HG02840 (cell line): ENCODE measurements at regions not wholly inside any gene's neighbourhood (a gene's known extent, or its start where the extent isn't known, plus 50 kb on each side); places are given as distances from the start of the nearest gene placed in this dataset.
"Not testable (repeated sequence)": the region's sequence is repeated elsewhere in the genome, so short reads cannot be mapped to it uniquely, and the experiment has no call there.

Experiments used
- ATAC-seq: cut with Tn5 transposase; IDR thresholded peaks from one replicate; pipeline ENCODE4 v1.9.1; 2021; ENCODE audit warnings: mild to moderate bottlenecking, moderate library complexity, moderate number of reproducible peaks; ENCODE audit not compliant: unreplicated experiment, low FRiP score

GRCh38 chr3:143175940-143176894, 56.6 kb downstream of the CHST2 start:
- ATAC-seq = not testable (repeated sequence)

- not testable (repeated sequence) for ATAC-seq
Observed at GRCh38 chr3:143177965-143178364, 58.4 kb downstream of the CHST2 start.

DNA sequence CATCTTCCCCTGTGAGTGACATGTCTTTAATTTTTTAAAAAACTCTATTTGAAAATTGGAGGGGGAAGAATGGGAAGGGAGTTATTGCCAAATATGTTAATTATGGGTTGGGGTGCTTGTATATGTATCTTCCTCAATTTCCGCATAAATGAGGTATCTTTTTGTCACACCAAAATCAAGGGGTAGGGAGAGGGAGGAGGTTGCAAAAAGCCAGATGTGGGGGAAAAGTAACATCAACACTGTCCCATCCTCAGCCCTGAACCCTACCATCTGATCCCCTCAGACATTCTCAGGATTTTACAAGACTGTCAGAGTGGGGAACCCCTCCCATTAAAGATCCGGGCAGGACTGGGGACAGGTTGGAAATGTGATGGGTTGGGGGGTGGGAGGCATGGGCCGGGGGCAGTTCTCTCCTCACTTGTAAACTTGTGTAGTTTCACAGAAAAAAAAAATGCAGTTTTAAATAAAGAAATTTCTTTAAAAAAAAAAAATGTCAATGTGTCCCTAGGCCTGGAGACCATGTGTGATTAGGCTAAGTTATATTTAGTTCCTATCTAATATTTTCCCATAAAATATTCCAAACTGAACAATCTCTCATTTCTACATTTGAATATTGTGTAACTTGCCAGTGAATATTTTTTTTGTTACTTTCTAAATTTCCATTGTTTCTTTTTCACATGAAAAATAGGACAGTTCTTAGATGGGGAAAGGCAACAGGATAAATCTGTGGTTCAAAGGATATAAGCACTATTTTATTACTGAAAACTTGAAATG, 59.4 kb downstream of the CHST2 start:
- not testable (repeated sequence) for ATAC-seq

DNA sequence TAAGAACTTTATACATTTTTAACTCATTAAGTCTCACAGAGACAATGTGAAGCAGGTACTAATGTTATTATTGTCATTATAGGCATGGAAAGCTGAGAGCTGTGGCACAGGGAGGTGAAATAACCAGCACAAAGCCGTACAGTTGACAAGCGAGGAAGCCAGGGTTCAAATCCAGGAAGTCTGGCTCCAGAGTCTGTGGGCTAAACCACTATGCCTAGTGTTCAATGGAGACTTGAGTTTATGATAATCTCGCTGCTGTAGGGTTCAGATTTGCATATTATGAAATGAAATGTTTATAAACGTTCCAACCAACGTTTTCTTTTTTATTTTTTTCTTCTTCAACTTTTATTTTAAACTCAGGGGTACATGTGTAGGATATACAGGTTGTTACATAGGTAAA, 60.0 kb downstream of the CHST2 start:
- ATAC-seq = no peak

GRCh38 chr3:143180860-143181259, 61.3 kb downstream of the CHST2 start:
- ATAC-seq = not testable (repeated sequence)

GRCh38 chr3:143181977-143182376, 62.4 kb downstream of the CHST2 start:
- not testable (repeated sequence) for ATAC-seq

DNA sequence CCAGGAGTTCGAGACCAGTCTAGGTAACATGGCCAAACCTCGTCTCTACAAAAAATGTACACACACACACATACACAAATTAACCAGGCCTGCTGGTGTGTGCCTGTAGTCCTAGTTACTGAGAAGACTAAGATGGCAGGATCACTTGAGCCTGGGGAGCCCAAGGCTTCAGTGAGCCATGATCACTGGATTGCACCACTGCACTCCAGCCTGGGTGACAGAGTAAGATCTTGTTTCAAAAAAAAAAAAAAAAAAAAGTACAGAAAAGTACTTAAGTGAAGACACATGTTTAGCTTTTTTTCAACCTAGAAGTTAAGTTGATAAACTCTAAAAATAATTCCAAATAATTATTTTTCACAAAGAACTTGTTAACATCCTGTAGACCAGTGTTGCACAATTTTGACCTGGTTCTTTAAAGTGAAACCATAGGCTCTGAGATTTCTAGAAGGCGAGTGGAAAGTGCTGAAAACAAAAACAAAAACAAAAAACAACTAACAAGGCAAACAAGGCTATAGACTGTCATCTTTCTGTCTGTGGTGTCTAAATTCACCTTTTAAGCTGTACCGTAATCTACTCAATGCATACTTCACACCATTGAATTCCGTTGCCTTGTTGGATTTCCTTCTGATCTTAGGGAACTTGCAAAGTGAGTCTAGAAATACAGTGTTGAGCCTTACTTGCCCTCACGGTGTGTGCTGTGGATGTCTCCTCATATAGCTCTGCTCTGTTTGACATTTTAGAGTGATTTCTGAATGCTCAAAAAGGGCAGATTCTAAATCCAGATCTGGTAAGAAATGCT, 63.5 kb downstream of the CHST2 start:
- ATAC-seq = no peak

DNA sequence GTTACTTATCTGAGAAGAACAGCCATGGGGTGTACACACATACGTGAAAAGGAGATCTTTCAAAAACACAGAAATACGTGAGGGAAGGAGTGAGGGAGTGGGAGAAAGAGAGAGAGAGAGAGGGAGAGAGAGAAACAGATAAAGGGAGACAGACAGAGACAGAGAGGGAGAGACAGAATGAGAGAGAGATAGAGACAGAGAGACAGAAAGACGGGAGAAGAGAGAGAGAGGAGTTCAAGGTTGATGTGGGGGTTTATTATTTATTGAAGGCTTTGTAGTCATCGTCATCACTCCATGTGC, 64.0 kb downstream of the CHST2 start:
- ATAC-seq = no peak

- ATAC-seq = no peak
Observed at GRCh38 chr3:143184099-143184498, 64.5 kb downstream of the CHST2 start.

DNA sequence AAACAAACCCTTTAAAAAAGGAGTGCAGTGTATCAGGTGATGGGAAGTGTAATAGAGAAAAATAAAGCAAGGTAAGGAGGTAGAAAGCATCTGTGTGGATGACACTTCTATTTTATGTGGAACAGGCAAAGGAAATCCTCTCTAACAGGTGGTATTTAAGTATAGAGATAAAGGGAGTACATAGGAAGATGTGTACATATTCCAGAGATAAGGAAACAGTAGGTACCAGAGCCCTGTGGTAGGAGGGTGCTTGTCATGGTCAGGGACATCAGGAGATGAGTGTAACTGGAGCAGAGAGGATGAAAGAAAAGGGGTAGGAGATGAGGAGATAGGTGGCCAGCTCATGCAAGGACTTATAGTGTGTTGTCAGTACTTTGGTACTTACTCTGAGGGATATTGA, 65.8 kb downstream of the CHST2 start:
- ATAC-seq = no peak

GRCh38 chr3:143187111-143187510, 67.5 kb downstream of the CHST2 start:
- ATAC-seq = no peak

DNA sequence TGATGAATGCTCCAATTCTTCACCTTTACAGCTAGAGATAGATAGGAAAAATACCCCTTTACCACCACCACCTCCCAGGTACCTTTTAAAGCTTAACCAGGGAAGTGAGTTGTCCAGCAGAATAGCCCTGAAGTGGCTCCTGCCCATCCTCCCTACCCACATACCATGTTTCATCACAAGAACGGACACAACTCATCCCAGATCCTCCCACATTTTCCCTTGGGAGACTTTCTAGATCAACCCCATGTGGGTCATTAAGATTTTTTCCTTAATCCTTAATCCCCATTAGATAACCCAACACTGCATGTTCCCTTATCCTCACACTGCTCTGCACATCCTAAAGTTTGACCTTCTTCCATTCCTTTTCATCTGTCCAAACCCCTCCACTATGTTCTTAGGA, 69.3 kb downstream of the CHST2 start:
- no peak for ATAC-seq

DNA sequence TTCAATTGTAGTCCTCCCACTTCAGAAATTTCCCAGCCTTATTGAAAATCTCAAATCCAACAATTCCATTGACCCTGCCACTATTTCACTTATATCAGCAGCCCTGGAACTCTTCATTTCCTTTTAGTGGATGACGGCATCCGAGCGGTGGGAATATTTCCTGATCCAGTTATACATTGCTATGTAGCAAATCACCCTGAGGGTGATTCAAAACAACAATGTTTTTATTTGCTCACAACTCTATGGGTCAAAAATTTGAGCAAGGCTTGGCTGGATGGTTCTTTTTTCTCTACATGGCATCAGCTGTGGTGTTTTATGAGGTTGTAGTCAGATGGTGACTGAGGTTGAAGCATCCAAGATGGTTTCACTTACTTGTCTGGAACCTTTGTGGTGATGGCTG, 70.5 kb downstream of the CHST2 start:
- ATAC-seq = no peak

GRCh38 chr3:143192193-143192592, 72.6 kb downstream of the CHST2 start:
- no peak for ATAC-seq

DNA sequence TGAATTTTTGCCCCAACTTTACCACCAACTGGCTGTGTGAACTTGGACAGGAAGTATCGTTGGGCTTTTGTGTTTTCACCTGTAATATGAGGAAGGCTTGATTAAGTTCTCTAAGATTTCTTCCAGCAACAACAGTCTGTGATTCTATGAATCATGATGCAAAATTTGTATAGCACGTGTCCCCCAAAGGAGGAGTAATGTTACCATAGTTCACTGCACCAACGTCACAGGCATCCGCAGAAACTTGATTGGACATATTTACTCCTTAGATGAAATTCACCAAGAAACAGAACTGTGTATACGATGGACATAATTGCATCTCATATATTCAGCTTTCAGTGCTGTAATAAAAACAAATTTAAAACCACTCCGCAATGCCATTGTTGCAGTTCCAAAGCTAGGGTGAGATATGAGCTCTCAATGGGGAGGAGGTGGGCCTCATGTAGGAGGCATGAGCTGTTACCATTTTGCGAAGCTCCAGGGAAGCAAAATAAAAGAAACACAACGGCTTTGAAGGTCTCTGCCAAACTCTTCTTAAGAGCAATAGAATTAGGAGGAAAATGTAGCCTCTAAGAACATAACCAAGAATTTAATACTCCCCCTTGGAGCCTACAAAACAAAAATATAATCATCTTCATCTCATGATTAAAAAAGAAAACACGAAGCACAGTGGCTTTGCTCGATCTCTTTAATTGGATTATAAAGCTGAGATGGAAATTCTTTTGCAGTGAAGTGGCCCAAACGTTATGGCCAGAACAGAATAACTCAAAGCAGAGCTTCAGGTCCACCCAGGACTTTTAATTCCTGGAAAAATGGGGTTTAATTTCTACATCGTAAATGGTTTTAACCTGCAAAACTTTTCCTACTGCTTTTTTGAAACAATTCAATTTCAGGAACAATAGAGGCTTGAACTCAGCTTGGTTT, 80.7 kb downstream of the CHST2 start:
- no peak for ATAC-seq

GRCh38 chr3:143201045-143201444, 81.5 kb downstream of the CHST2 start:
- no peak for ATAC-seq

- ATAC-seq = no peak
Observed at GRCh38 chr3:143201870-143202752, 82.5 kb downstream of the CHST2 start.

DNA sequence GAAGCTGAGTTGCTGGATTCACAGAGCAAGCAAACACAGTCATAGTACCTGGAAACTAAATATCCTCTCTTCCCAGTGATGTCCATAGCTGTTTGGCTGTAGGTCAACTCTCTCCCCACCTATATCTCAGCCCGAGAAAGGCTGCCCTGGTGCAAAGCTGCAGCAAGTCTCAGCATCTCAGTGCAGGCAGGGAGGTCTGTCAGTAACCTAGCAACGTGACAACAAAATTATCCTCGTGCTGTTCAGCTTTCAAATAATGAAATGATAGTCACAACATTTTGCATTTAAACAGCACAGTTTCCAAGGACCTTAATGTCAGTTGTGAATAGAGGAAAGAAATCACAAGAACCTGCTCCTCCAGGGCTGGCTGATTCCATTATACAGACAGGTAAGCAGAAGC, 83.6 kb downstream of the CHST2 start:
- no peak for ATAC-seq

- ATAC-seq = no peak
Observed at GRCh38 chr3:143203848-143204247, 84.3 kb downstream of the CHST2 start.
